ENCODE measurements at regions not wholly inside any gene's neighbourhood (a gene's known extent, or its start where the extent isn't known, plus 50 kb on each side); places are given as distances from the start of the nearest gene placed in this dataset.

- FAIRE-seq (no peak), DNase-seq (ENCODE audit: low read depth, low spot score) (no peak)
- no peaks in the 10 kb centered on the region for H3K79me2 ChIP-seq (ENCODE audit: control insufficient read depth, insufficient read depth, low read length)
- TF ChIP-seq EZH2 (IDR thresholded peaks at IDR 0.05; ENCODE audit: low read length): no peak
- TF ChIP-seq CTCF (optimal IDR thresholded peaks at IDR 0.05 in 1 of 3, IDR thresholded peaks at IDR 0.05 in 1 of 3, conservative IDR thresholded peaks at IDR 0.05 in 1 of 3; ENCODE audit: extremely low read depth in 1 of 3, insufficient read depth in 2 of 3, low read length in 3 of 3): no peak
- H3K27ac ChIP-seq (ENCODE audit: control insufficient read depth, insufficient read depth, low read length): no peak overlapping the region
- H3K9me3 ChIP-seq (ENCODE audit: control insufficient read depth, low read depth, low read length): no peaks in the 10 kb centered on the region
- H3K9me1 ChIP-seq (ENCODE audit: control insufficient read depth, extremely low read depth, insufficient read depth, low read length): no peaks in the 10 kb centered on the region
- H2AFZ ChIP-seq (ENCODE audit: control insufficient read depth, low read length): no peak overlapping the region
- dilution Hi-C loops (cut with MboI; ENCODE audit: extremely low pct_ligation_motif_present, low sequenced_read_pairs): no loop called here
- peaks cover 6% of the 10 kb centered on the region for H3K27me3 ChIP-seq (ENCODE audit: control insufficient read depth, extremely low read depth, insufficient read depth, low read length)
- H3K36me3 ChIP-seq (ENCODE audit: control insufficient read depth in 2 of 2, extremely low read depth in 1 of 2, insufficient read depth in 2 of 2, low read length in 2 of 2): no peaks in the 10 kb centered on the region
- H3K4me3 ChIP-seq (ENCODE audit: control insufficient read depth in 2 of 3, extremely low read depth in 1 of 3, insufficient read depth in 2 of 3, low read depth in 1 of 3, low read length in 3 of 3): no peak overlapping the region
- H3K9ac ChIP-seq (ENCODE audit: control insufficient read depth, extremely low read depth, insufficient read depth, low read length): no peak overlapping the region
- no peaks in the 10 kb centered on the region for H3K4me1 ChIP-seq (ENCODE audit: control insufficient read depth, extremely low read depth, insufficient read depth, low read length)
- H3K4me2 ChIP-seq (ENCODE audit: control insufficient read depth, extremely low read depth, insufficient read depth, low read depth, low read length): no peak overlapping the region
- no peaks in the 10 kb centered on the region for H4K20me1 ChIP-seq (ENCODE audit: control insufficient read depth, extremely low read depth, insufficient read depth, low read length)
Measured at GRCh38 chr15:69976366-69976994, 121.2 kb downstream of the TLE3 start.

DNA sequence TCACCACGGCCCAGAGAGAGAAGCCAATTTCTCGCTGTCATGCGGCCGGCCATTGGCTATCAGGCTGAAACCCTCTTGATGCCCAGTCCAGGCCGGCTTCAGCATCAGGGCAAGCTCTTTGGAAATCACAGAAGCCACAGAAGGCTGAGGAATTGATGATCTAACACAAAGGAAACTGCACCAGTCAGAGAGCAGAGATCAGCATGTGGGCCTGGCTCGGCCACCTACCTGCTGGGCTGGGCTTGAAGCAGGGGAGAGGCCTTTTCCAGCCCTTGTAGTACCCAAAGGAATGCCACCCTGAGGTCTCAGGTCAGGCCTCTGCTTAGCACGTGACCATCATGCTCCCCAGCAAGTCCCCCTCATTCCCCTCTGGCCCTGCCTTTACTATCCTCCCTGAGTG lies 119.1 kb downstream of the TLE3 start:
- no peak overlapping the region for H3K27ac ChIP-seq (ENCODE audit: control insufficient read depth, insufficient read depth, low read length)
- H3K27me3 ChIP-seq (ENCODE audit: control insufficient read depth, extremely low read depth, insufficient read depth, low read length): peaks cover 19% of the 10 kb centered on the region
- H3K4me3 ChIP-seq (ENCODE audit: control insufficient read depth in 2 of 3, extremely low read depth in 1 of 3, insufficient read depth in 2 of 3, low read depth in 1 of 3, low read length in 3 of 3): no peak overlapping the region
- H4K20me1 ChIP-seq (ENCODE audit: control insufficient read depth, extremely low read depth, insufficient read depth, low read length): peaks cover 7% of the 10 kb centered on the region
- dilution Hi-C loops (cut with MboI; ENCODE audit: extremely low pct_ligation_motif_present, low sequenced_read_pairs): no loop called here
- no peaks in the 10 kb centered on the region for H3K9me3 ChIP-seq (ENCODE audit: control insufficient read depth, low read depth, low read length)
- FAIRE-seq (no peak), DNase-seq (ENCODE audit: low read depth, low spot score) (no peak)
- peaks cover 2% of the 10 kb centered on the region for H3K4me1 ChIP-seq (ENCODE audit: control insufficient read depth, extremely low read depth, insufficient read depth, low read length)
- H3K9me1 ChIP-seq (ENCODE audit: control insufficient read depth, extremely low read depth, insufficient read depth, low read length): no peaks in the 10 kb centered on the region
- no peak overlapping the region for H2AFZ ChIP-seq (ENCODE audit: control insufficient read depth, low read length)
- H3K79me2 ChIP-seq (ENCODE audit: control insufficient read depth, insufficient read depth, low read length): no peaks in the 10 kb centered on the region
- TF ChIP-seq CTCF (optimal IDR thresholded peaks at IDR 0.05 in 1 of 3, IDR thresholded peaks at IDR 0.05 in 1 of 3, conservative IDR thresholded peaks at IDR 0.05 in 1 of 3; ENCODE audit: extremely low read depth in 1 of 3, insufficient read depth in 2 of 3, low read length in 3 of 3) (no peak), EZH2 (IDR thresholded peaks at IDR 0.05; ENCODE audit: low read length) (no peak)
- H3K36me3 ChIP-seq (ENCODE audit: control insufficient read depth in 2 of 2, extremely low read depth in 1 of 2, insufficient read depth in 2 of 2, low read length in 2 of 2): no peaks in the 10 kb centered on the region
- H3K9ac ChIP-seq (ENCODE audit: control insufficient read depth, extremely low read depth, insufficient read depth, low read length): no peak overlapping the region
- H3K4me2 ChIP-seq (ENCODE audit: control insufficient read depth, extremely low read depth, insufficient read depth, low read depth, low read length): no peak overlapping the region

All from keratinocyte (primary cell).